ENCODE measurements at regions not wholly inside any gene's neighbourhood (a gene's known extent, or its start where the extent isn't known, plus 50 kb on each side); places are given as distances from the start of the nearest gene placed in this dataset.
"Not testable (repeated sequence)": the region's sequence is repeated elsewhere in the genome, so short reads cannot be mapped to it uniquely, and the experiment has no call there.

GRCh38 chr4:178202422-178202821, 760.2 kb upstream of the AGA start:
- DNase-seq (ENCODE audit: low read depth): no peak
- H3K4me3 ChIP-seq (ENCODE audit: low read depth, low read length): no peak overlapping the region

- no peak for DNase-seq (ENCODE audit: low read depth)
- H3K4me3 ChIP-seq (ENCODE audit: low read depth, low read length): no peak overlapping the region
Measured at GRCh38 chr4:178205826-178206225, 763.6 kb upstream of the AGA start.

DNA sequence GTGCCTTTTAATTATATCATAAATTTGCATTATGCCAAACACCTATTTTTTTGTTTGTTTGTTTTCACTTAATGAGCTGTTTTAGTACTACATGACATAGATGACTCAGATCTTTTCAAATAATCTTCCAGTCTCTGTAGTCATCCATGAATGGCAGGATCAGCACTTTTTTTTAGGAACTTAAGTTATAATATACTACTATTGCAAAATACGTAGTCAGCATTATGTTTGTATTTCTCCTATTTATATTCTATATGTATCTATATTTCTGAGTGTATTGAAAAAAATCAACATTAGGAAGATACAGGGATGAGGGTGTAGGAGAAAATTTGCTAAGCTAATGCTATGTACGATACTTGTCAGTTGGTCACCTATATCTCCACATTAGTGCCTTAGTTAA, 773.1 kb upstream of the AGA start:
- no peak overlapping the region for H3K4me3 ChIP-seq (ENCODE audit: low read depth, low read length)
- no peak for DNase-seq (ENCODE audit: low read depth)

- no peak overlapping the region for H3K4me3 ChIP-seq (ENCODE audit: low read depth, low read length)
Measured at GRCh38 chr4:178215763-178216162, 773.5 kb upstream of the AGA start.

GRCh38 chr4:178226421-178226820, 784.2 kb upstream of the AGA start:
- not testable (repeated sequence) for H3K4me3 ChIP-seq (ENCODE audit: low read depth, low read length); DNase-seq (ENCODE audit: low read depth)

More at GRCh38 chr4:178215763-178216162, 773.5 kb upstream of the AGA start:
- no peak for DNase-seq (ENCODE audit: low read depth)

GRCh38 chr4:178233906-178234305, 791.7 kb upstream of the AGA start:
- no peak for DNase-seq (ENCODE audit: low read depth)
- H3K4me3 ChIP-seq (ENCODE audit: low read depth, low read length): no peak overlapping the region

- no peak overlapping the region for H3K4me3 ChIP-seq (ENCODE audit: low read depth, low read length)
- DNase-seq (ENCODE audit: low read depth): no peak
Measured at GRCh38 chr4:178240891-178241290, 798.7 kb upstream of the AGA start.

DNA sequence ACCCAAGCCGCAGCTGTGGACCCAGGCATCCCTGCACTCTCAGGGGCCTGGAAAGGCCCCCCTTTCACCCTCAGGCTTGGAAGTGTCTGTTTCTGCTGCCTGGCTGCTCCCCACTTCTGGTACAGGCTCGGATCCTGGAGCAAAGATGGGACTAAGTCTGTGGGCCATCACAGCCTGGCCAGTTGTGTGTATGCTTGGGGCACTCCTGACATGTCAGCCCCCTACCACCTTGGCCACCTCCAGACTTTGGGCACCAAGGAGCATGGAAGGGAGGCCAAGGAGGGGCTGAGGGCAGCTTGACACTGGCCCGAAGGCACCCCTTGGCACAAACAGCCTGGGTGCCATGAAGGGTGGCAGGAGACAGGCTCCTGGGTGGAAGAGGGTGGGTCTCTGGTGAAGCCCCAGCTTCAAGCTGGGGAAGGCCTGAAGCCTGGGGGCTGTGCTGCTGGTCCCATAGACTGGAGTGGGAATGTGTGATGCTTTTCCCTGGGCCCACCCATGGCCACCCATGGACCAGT, 799.4 kb upstream of the AGA start:
- no peak overlapping the region for H3K4me3 ChIP-seq (ENCODE audit: low read depth, low read length)
- no peak for DNase-seq (ENCODE audit: low read depth)

- no peak for DNase-seq (ENCODE audit: low read depth)
- no peak overlapping the region for H3K4me3 ChIP-seq (ENCODE audit: low read depth, low read length)
Measured at GRCh38 chr4:178242655-178243054, 800.4 kb upstream of the AGA start.

GRCh38 chr4:178244785-178245184, 802.5 kb upstream of the AGA start:
- no peak overlapping the region for H3K4me3 ChIP-seq (ENCODE audit: low read depth, low read length)
- no peak for DNase-seq (ENCODE audit: low read depth)

DNA sequence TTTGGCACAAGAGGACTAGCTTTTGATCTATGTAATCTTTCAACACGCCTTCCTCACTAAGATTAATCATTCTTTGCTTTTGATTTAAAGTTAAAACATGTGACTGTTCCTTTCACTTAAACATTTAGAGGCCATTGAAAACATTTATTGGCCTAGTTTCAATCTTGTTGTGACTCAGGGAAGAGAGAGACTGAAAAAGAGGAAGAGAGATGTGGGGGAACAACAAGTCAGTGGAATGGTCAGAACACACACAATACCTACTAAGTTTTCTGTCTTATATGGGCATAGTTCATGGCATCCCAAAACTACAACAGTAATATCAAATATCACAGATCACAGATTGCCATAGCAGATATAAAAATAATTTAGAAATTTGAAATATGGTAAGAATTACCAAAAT, 812.9 kb upstream of the AGA start:
- DNase-seq (ENCODE audit: low read depth): no peak
- H3K4me3 ChIP-seq (ENCODE audit: low read depth, low read length): no peak overlapping the region

- DNase-seq (ENCODE audit: low read depth): no peak
- no peak overlapping the region for H3K4me3 ChIP-seq (ENCODE audit: low read depth, low read length)
Measured at GRCh38 chr4:178258603-178259002, 816.4 kb upstream of the AGA start.

DNA sequence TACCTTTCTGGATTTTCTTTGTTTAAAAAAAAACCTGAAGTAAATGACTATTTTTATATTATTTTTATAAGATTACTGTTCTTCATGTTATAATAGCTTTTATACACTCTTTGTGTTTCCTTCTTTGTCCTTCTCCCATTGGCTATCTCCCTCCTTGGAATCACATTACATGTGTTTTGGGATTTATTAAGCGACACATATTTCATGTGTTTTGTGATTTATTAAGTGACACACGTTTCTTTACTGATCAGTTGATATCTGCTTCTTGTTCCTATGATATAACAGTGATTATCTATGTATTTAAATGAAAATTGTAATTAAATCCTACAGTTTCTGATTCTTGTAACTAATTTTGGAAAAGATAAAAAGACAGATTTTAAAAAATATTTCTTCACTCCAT, 817.3 kb upstream of the AGA start:
- no peak overlapping the region for H3K4me3 ChIP-seq (ENCODE audit: low read depth, low read length)
- DNase-seq (ENCODE audit: low read depth): no peak

GRCh38 chr4:178264001-178264400, 821.8 kb upstream of the AGA start:
- H3K4me3 ChIP-seq (ENCODE audit: low read depth, low read length): no peak overlapping the region
- no peak for DNase-seq (ENCODE audit: low read depth)

GRCh38 chr4:178271386-178271785, 829.1 kb upstream of the AGA start:
- no peak overlapping the region for H3K4me3 ChIP-seq (ENCODE audit: low read depth, low read length)
- DNase-seq (ENCODE audit: low read depth): no peak

GRCh38 chr4:178273168-178273567, 830.9 kb upstream of the AGA start:
- no peak for DNase-seq (ENCODE audit: low read depth)
- H3K4me3 ChIP-seq (ENCODE audit: low read depth, low read length): no peak overlapping the region

DNA sequence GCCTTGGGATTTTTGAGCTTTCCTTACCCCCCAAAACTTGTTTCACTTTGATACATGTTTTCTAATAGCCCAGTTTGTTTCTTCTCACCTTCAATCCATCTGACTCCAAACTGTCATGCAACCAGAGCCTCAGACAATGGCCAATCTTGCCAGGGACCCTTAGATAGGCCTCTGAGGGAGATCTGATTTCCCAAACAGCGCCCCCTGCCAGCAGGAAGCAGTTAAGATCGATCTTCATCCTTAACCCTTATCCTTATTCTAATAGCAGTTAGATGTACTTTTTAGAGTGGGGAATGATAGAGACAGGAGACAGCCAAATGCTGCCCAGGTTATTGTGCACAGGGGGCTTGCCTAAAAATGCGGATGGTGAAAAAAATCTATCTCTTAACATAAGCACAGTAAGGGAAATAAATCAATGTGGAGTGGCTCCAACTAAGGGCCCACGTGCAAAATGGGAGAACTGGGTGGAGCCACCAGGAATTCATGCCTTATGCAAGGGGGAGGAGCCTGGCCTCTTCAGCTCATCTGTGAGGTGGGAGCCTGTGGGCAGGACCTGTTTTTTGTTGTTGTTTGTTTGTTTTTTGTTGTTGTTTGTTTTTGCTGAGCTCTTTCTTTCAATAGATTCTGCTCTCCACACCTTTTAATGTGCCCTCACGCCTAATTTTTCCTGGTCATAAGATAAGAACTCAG, 833.6 kb upstream of the AGA start:
- DNase-seq (ENCODE audit: low read depth): no peak
- H3K4me3 ChIP-seq (ENCODE audit: low read depth, low read length): no peak overlapping the region

DNA sequence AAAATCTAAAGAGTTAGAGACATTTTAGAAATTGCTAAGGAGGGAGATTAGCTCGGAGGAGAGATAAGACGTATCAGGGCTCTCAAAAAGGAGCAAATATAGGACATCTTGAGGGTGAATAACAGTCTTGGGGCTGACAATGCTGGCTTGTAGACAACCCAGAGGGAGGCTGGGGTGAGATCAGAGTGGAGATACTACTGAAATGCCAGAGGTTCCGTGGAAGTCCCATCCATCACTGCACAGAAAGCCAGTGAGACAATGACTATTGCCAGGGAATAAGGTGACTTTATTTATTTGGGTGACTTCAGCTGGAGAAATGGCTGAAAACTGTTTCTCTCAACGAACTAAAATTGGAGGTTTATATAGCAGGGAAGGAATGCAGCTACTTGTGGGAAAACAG, 838.1 kb upstream of the AGA start:
- no peak for DNase-seq (ENCODE audit: low read depth)
- no peak overlapping the region for H3K4me3 ChIP-seq (ENCODE audit: low read depth, low read length)

DNA sequence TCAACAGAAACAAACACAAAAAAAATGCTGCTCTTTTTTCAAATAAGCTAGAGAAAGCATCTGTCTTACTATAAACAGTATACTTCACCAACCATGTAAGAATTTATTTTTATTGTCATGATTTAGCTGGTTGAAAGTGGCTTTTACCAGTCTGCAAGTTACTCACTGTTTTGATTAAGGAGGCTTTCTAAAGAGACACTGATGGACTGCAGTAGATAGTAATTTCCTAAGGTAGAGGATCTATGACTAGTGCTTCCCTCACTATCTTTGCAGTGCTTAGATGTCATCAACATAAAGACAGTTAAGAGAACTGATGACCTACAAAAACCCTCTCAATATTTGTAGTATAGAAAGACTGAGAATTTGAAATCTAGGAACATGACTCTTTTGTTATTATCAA, 846.2 kb upstream of the AGA start:
- H3K4me3 ChIP-seq (ENCODE audit: low read depth, low read length): no peak overlapping the region
- no peak for DNase-seq (ENCODE audit: low read depth)

- H3K4me3 ChIP-seq (ENCODE audit: low read depth, low read length): no peak overlapping the region
- no peak for DNase-seq (ENCODE audit: low read depth)
Measured at GRCh38 chr4:178293601-178294000, 851.4 kb upstream of the AGA start.

DNA sequence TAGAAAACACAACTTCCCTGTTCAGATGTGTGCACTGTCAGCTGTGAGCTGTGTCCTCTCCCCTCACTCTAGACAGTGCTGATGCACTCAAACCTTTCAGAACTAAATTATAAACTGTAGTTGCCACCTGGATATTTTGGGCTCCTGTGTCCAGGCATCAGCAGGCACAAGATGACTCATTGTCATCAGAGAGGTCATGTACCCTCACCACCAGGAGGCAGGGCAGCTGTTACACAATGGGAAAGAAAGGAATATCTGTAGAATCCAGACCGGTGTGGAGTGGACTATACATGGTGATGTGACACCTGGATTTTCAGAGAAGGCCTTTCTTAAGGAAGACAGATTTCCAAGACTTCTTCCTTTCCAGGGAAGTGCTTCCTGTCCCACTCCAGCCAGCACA, 854.4 kb upstream of the AGA start:
- DNase-seq (ENCODE audit: low read depth): no peak
- no peak overlapping the region for H3K4me3 ChIP-seq (ENCODE audit: low read depth, low read length)

DNA sequence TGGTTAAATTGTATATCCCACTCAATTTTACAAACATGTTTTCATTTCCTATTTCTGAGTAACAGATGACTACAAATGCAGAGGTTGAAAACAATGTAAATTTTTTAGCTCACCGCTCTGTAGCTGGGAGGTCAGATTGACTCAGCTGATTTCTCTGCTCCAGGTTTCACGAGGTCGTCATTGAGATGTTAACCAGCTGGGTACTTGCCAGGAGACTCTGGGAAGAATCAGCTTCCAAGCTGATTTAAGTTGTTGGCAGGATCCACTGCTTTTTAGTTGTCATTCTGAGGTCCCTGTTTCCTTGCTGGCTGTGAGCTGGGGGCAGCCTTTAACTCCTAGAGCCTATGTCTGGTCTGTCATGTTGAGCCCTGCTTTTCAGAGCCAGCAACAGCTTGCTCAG, 864.3 kb upstream of the AGA start:
- no peak overlapping the region for H3K4me3 ChIP-seq (ENCODE audit: low read depth, low read length)
- no peak for DNase-seq (ENCODE audit: low read depth)

Measured in skeletal muscle cell (primary cell).